HG02678 (cell line): ENCODE measurements at regions not wholly inside any gene's neighbourhood (a gene's known extent, or its start where the extent isn't known, plus 50 kb on each side); places are given as distances from the start of the nearest gene placed in this dataset.

Experiments used
- ATAC-seq: cut with Tn5 transposase; IDR thresholded peaks from one replicate; pipeline ENCODE4 v1.9.1; 2021; ENCODE audit warnings: mild to moderate bottlenecking, moderate library complexity; ENCODE audit not compliant: unreplicated experiment

DNA sequence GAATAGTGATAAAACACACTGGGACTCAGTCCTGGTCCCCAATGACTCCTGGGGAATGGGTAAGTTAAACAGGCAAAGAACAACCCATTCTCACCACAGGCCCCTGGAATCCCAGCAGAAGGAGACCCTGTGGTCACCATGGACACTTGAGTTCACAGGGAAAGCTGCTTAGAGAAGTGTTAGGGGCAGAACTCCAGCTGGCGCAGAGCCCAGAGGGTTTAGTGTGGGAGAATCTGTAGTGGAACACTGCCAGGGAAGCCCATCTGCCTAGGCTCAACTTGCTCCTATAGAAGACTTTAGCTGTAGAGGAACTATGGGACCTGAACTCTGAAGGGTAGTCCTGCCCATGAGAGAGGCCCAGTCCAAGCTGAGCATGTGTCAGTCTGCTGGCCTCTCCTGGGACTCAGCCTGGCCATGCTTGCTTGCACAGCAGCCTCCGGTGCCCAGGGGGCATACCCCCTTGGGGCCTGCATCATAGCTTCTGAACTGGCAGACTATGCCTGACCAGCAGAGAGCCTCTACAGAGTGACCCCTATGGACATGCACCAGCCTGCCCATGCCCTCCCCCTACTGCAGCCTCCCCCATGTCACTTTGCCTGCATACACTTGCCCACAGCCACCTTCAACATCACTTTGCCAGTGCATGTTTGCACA lies 343.5 kb downstream of the IDS start:
- no peak for ATAC-seq

DNA sequence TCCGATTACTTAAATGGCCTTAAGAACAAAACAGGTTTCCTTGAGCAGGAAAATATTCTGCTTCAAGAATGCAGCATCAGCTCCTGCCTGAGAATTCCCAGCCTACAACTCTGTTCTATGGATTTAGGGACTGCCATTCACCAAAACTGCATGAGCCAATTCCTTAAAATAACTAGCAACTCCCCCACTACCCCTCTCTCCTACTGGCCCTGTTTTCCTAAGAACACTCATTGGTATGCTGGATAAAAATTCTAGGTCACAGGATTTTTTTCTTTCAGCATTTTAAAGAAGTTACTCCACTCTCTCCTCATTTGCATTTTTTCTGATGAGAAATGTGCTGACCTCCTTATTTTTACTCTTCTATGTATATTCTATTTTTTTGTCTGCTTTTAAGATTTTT lies 347.1 kb downstream of the IDS start:
- no peak for ATAC-seq

DNA sequence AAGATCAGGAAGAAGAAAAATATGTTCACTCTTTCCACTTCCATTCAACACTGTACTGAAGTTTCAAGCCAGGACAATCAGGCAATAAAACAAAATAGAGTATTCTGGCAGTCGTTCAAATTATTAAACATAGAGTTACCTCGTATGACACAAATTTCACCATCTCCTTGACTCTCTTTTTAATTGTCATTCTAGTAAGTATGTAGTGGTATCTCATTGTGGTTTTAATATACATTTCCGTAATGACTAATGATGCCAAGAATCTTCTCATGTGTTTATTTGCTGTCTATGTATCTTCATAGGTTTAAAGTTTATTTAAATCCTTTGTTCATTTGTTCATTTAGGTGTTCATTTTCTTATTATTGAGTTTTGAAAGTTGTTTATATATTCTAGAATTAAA lies 352.2 kb downstream of the IDS start:
- no peak for ATAC-seq

DNA sequence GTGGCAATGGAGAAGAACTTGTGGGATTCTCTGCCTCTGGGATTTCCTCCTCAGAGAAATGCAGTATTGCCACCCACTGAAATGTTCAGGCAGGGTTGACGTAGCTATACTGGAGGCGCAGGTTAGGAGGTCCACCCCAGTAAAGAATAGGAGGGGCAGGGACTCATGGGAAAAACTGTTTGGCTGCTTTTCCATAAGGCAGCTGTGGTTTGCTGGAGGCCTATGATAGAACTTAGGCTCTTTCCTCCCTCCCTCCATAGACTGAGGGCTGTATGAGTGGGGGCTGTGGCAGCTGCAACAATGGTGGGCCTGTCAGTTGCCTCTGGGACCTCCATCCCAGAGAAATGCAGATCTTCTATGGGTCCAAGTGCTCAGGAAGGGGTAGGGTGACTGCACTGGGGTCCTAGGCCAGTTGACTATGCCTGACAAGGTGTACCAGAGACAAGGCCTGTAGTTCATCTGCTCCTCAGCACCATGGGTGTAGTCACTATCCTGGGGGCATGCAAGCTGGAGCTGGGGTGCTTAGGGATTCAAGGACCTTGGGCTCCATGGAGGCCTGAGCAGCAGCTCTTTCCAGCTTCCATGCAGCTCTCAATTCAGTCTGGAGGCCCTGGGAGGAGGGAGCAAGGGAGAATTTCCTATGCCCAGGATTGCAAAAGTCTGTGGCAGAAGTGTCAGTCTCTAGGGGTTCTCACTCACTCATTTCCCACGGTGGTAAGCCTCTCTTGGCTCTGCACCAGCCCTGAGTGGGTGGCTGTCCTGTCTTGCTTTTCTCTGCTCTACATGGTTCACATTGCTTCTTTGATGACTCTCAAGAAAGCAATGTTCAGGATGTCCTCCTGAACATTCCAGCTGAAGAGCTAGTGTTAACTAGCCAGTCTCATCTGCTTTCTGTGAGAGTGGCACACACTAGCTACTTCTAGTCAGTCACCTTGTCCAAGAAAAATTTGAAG lies 353.0 kb downstream of the IDS start:
- no peak for ATAC-seq

GRCh38 chrX:149145845-149146285 lies 359.2 kb downstream of the IDS start:
- ATAC-seq = peak; percentile 44

- no peak for ATAC-seq
Observed at GRCh38 chrX:149131774-149132173, 373.3 kb downstream of the IDS start.

- no peak for ATAC-seq
Observed at GRCh38 chrX:149129767-149130166, 375.3 kb downstream of the IDS start.

DNA sequence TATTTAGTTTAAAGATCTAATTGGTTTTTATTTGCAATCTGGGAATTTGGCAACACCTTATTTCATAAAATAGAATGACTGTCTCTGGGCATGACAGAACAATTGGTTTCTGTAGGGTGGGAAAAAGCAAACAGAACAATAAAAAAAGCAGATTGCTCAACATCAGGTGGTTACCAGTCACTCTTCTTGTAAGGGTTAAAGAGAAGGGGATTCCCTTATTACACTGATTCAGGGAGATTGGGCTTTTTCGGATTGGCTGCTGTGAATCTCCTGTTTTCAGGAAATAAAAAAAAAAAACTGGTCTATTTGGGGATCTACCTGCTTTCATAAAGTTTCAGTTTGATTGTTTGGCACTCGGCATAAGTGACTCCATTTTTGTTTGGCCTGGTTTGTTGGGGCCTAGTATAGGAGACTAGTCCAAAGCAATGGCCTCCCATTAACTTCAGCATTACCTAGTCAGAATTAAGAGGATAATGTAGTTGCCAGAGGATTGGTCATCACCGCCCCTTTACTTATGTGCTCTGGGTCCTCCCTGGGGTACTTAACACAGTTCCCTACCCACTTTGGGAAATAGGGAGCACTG lies 380.5 kb downstream of the IDS start:
- no peak for ATAC-seq

- ATAC-seq = no peak
Observed at GRCh38 chrX:149121206-149121920, 383.7 kb downstream of the IDS start.

- ATAC-seq = no peak
Observed at GRCh38 chrX:149120459-149120858, 384.6 kb downstream of the IDS start.

GRCh38 chrX:149114874-149115273 lies 390.2 kb downstream of the IDS start:
- ATAC-seq = no peak

DNA sequence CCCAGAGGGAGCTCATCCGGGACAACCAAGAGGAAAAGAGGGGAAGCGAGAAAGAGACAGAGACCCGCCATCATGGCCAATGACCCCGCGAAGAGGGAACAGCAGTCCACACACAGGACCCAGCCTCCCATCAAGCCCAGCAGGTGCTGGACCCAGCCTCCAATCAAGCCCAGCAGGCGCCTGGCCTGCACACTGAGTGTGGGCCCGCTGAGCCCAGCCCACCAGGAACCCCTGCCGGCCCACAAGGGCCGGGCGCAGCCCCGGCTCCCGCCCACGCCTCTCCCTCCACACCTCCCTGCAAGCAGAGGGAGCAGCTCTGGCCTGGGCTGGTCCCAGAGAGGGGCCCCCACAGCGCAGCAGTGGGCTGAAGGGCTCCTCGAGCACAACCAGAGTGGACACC lies 391.1 kb downstream of the IDS start:
- no peak for ATAC-seq

DNA sequence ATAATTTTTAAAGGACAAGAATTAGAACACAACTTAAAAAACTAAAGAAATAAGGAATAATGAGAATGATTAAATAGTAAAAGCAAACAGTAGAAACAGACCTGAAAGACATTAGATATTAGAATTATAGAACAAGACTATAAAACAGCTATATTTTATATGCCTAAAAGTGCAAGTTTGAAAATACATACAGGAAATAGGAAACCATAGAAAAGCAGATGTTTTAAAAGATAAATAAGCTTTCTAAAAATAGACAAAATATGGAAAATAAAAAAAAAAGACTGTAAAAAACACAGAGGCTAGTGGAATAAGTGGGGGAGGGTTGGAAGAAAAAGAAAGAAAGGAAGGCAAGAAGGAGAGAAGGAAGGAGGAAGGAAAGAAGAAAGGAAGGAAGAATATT lies 407.3 kb downstream of the IDS start:
- ATAC-seq = no peak

DNA sequence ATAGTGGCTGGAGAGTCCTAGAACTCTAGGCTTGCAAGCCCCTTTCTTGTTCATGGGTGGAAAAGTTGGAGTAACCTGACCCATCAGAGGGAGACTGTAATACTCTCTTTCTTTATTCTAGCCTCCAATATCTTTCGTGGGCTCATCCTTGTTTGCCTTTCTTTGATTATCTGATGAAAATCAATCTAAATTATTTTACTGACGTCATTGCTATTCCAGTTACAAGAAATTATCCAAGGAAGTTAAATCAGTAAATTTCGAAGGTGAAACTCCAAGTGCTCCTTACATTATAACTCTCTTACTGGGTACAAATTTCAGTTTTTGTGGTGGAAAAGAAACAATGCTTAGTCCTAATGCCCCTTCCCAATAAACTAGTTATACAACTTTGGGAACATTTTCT lies 412.9 kb downstream of the IDS start:
- no peak for ATAC-seq

DNA sequence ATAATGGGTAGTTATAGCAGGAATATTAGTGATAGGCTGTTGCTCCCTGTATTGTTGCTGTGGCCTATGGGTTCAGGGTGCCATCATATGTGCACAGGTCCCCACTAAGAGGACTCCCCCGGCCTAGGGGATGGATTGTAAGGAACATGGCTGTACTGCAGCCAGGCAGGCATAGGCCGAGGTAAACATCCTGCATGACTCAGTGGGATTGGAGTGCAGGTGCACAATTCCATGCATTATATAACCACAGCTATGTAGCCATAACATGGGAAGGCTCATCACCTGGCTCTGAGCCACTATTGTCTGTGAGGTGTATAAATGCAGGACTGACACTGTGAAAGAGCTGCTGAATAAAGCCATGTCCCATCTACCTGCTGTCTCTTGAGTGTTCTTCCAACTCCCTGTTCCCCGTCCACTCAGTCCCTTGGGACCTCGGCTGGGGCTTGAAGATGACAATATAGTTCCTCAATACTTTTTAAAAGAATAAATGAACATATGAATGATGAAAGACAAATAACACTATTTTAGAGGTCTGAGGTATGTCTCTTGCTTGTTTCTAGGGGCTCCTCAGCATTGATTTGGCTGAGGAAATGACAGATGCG lies 425.2 kb downstream of the IDS start:
- ATAC-seq = no peak

DNA sequence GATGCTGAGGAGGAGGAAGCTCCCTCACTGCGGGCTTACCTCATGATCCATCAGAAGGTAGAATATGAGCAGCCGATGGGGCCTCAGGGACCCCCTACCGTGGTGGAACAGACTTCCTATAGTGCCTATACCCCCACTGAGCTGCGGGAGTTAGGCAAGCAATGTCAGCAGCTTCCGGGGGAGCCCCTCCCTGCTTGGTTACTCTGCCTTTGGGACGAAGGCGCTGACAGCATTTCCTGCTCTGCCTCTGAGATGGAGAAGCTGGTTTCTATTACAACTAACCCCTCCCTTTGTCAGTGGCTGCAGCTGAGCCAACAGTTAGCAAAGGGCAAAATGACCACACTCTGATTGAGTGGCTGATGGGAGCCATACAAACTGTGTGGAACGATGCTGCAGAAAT lies 430.7 kb downstream of the IDS start:
- ATAC-seq = no peak

GRCh38 chrX:149073479-149073878 lies 431.6 kb downstream of the IDS start:
- ATAC-seq = no peak

DNA sequence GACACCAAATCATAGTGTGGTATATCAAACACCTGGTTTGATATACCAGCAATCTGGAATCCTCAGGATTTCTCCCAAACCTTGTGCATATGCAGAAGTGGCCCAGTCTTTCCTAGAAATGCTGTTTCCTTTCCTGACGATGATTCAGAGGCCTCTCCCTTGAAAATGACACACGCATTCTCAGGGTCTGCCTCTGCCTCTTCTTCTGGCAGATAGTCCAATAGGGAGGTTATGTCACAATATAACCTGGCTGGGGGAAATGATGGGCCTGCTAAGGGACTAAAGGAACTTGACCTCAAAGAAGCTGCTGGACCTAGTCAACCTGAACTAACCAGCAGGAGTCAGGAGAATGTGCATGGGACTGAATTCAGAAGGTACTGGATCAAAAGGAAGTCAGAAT lies 435.2 kb downstream of the IDS start:
- no peak for ATAC-seq

GRCh38 chrX:149060921-149061320 lies 444.2 kb downstream of the IDS start:
- no peak for ATAC-seq
